NOMO-1 (cell line): ENCODE measurements at regions not wholly inside any gene's neighbourhood (a gene's known extent, or its start where the extent isn't known, plus 50 kb on each side); places are given as distances from the start of the nearest gene placed in this dataset.
"Not testable (repeated sequence)": the region's sequence is repeated elsewhere in the genome, so short reads cannot be mapped to it uniquely, and the experiment has no call there.

Experiments
- DNase-seq, 2 experiments: peaks; one replicate each; lab custom pipeline; 2025; ENCODE audit not compliant: unreplicated experiment in 2 of 2; lab: John Stamatoyannopoulos, UW

DNA sequence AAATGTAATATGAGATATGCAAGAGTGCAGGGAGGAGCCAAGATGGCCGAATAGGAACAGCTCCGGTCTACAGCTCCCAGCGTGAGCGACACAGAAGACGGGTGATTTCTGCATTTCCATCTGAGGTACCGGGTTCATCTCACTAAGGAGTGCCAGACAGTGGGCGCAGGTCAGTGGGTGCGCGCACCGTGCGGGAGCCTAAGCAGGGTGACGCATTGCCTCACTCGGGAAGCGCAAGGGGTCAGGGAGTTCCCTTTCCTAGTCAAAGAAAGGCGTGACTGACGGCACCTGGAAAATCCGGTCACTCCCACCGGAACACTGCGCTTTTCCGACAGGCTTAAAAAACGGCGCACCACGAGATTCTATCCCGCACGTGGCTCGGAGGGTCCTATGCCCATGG, 359.2 kb upstream of the TYRP1 start:
- not testable (repeated sequence) for DNase-seq

DNA sequence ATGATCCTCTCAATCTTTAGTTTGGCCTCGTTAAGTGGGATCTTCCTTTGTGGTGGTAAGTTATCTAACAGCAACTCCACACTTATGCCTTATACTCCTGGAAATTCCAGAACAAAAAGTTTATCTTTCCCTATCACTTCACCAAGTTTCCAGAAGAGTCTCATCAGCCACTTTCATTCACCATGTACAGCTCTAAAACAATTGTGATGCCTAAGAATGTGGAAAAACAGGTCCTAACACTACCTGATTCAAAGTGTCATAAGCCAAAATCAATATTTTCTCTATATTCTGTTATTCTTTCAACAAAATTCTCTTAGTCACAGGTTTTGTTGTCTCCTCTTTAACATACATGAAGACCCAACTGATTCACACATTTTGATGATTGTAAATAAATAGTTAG, 342.4 kb upstream of the TYRP1 start:
- DNase-seq = no peak

DNA sequence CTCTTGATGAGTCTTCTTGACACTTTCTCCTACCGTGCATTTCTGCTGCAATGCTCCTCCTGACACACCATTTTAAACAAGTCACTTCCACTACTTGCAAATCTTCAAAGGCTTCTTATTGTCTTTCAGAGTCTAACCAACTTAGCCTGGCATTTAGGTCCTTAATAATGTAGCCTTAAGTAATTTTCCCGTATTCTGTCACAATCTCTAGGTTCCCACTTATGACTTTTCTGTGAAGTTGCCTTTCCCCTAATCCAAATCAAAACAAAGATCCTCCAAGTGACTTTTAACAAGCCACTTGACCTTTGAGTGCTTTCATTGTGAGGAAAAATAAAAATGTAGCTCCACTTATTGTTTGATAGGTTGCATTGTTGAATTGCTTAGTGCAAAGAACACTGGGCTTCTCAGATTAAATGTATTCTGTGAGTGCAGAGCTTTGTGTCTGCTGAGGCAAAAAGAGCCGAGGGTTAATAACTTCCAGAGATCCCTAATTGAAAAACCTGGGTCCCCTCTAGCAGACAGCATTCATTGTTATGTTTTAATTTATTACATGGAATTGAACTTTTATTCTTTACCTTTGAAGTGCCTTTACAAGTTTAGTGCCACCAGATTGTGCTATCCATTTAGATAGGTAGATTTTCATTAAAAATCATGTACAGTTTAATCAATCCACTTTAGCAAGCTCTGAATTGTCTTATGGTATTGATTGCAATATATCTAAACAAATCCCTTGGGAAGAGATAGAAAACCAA, 341.7 kb upstream of the TYRP1 start:
- no peak for DNase-seq

DNA sequence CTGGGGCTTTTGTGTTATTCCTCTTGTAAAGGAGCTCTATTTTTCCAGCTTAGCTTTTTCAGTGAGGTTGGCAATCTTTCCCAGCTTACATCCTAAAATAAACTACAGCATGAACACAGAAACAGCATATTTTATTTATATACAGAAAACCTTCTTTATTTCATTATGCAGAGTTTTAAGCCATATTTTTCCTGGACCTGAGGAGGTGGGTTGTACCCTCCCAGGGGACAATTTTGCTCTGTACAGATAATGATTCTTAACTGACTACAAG, 341.2 kb upstream of the TYRP1 start:
- no peak for DNase-seq

DNA sequence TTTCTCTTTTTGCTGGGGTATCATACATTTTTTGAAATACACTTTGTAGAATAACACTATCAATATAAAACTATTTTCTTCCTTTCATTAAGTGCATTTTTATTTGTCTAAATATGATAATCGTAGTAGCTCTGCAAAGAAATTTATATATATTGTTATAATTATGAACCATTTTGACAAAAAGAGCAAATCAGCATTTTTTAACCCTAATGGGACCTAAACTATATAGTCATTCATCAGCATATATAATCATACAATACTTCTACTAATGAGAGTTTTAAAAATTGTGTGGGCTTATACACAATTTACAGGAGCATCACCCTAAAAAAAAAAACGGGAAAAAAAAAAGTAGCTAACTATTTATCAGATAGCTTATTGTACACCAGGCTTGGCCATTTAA, 329.7 kb upstream of the TYRP1 start:
- no peak for DNase-seq

DNA sequence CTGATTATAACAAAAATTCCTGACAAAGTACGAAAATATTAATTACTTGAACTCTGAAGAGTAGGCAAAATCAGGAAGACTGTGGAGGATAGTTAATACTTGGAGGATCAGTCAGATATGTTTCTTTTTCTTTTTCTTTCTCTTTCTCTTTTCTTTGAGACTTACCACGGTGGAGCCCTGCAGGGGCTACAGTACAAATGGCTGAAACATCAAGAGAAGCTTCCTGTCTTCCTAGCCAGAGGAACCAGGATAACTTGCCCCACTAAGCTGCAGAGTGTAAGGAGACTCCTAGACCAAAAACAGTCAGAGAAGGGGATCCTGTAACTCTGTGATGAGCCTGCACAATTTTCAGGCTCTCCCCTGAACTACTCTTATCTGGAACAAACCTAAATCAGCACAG, 324.6 kb upstream of the TYRP1 start:
- no peak for DNase-seq

DNA sequence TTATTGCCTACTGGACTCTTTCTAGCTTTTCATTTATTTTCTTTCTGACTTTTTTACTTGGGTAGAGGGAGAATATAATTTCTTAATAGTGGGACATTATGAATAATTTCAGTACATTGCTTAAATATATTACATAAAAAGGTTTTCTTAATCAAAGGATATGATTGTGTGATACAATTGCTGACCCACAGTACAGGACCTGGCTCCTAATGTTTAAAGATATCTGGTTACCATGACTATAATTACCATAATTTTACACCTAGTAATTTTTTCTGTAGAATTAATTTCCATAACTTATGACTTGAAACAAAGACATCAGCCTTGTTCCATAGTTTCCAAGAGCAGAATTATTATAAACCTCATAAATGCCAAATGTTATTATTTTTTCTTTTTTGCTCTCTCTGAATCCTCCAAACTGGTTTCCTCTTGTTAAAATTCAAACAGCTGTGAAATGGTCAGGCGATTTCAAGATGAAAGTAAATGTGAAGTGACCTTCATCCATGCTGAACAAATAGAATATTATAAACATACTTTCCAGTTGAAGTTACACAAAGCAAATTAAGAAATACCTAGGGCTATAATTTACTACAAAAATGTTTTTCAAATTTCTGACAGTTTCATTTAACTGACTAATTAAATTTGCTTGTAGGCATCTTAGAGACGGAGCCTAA, 301.2 kb upstream of the TYRP1 start:
- no peak for DNase-seq

DNA sequence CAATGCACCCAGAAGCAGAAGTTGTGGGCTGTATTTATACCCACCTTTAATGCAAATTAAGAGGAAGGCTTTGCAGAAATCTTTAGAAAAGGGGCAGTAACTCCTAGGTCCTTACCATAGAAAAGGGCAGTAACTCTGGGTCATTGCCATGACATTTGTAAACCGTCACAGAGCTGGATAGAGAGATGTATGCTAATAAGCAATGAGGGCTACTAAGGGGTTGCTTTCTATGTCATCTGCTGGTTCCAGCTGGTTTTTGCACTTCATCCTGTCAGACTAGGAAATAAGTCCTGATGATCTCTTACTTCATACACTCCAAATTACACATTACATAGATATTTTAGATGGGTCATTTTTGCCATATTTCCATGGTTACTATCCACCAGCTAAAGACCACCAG, 299.1 kb upstream of the TYRP1 start:
- DNase-seq = no peak

DNA sequence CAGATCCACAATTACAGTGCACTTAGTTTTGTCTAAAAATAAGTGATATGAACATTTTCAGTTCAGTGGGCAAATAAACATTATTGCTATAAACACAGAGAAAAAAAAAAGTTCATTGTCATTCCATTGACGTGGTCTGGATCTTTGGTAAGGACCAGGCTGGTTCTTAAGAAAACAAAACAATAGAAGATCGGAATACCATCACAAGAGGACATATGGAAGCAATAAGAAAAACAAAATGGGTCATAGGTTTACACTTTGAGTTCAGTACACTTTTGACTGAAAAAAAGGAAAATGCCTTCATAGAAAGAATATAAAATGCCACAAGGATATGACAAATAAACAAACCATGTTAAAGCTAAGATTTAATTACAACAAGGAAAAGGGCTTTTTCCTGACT, 289.5 kb upstream of the TYRP1 start:
- no peak for DNase-seq

DNA sequence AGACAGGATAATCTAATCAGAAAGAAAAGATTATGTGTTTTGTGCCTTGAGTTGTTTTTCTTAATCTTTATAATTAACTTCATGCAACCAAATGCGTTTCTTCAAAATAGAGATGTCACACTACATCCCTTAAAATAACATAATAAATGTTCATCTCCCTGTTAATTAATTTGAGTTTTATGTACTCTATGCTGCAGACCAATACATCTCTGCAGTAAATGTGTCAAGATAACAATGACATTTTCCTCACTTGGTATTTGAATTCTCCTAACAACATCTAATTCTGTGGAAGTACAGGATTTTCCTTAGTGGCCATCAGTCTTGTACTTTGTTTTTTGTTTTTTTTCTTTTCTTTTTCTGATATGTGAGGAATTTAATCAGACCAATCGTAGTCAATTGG, 279.2 kb upstream of the TYRP1 start:
- DNase-seq = no peak

DNA sequence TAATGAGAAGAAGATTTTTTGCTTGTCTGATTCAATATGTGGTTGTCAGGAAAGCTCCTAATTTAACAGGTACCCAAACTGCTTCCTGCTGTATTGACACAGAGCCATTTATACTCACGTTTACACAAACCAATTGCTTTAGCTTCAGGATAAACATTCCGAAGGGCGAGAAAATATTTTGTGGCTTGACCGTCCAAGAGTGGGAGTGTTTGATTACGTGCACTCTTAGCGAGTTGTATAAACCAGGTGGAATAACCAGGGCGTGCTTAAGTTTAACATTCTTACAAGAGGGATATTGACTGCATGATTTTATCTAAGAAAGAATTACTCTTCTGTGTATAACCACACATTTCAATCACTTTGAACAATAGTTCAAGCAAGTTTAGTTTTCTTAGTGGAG, 278.7 kb upstream of the TYRP1 start:
- DNase-seq = no peak

DNA sequence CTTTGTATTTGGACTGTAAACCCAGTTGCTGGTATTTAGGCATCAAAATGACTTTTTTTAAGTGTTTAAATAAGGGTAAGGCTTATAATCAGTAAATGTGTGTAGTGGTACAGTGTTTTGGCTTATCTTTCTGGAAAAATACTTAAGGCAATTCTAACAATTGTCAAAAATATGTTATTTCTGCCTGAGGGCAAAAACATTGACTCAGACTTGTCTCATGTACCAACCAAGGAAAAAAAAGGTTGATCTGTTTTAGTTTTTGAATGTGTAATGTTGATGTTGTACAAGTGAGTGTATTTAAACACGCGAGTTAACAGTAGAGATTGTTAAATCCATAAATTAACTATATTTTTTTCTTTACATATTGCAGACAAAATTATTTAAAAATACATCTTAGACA, 277.8 kb upstream of the TYRP1 start:
- DNase-seq = no peak

DNA sequence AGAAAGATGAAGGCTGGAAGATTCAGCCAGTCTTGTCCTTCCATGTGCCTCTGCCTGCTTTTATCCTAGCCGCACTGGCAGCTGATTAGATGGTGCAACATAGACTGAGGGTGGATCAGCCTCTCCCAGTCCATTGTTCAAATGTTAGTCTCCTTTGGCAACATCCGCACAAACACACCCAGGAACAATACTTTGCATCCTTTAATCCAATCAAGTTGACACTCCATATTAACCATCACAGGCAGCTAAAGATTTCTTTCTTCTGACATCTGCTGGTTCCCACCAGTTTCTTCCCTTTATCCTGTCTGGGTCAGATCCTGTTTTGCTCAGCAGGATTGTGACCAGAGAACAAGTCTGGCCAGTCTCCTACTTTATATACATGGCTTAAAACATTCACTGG, 276.5 kb upstream of the TYRP1 start:
- no peak for DNase-seq

DNA sequence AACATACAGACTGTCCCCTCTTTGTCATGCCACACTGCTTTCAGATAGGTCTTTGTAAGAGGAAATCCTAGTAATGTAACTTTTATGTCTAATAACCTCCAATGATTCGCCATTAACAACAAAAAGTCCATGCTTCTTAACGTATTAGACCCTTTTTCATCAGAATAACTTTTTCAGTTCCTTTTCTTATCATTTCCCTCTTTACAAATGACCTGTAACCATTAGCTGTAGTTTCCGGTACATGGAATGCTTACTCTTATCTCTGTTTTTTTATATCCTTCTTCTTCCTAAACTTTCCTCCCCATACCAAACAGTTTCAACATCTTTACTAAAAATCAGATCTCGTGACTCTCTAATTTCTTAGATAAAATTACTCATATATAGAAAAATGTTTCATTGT, 268.9 kb upstream of the TYRP1 start:
- DNase-seq = no peak

DNA sequence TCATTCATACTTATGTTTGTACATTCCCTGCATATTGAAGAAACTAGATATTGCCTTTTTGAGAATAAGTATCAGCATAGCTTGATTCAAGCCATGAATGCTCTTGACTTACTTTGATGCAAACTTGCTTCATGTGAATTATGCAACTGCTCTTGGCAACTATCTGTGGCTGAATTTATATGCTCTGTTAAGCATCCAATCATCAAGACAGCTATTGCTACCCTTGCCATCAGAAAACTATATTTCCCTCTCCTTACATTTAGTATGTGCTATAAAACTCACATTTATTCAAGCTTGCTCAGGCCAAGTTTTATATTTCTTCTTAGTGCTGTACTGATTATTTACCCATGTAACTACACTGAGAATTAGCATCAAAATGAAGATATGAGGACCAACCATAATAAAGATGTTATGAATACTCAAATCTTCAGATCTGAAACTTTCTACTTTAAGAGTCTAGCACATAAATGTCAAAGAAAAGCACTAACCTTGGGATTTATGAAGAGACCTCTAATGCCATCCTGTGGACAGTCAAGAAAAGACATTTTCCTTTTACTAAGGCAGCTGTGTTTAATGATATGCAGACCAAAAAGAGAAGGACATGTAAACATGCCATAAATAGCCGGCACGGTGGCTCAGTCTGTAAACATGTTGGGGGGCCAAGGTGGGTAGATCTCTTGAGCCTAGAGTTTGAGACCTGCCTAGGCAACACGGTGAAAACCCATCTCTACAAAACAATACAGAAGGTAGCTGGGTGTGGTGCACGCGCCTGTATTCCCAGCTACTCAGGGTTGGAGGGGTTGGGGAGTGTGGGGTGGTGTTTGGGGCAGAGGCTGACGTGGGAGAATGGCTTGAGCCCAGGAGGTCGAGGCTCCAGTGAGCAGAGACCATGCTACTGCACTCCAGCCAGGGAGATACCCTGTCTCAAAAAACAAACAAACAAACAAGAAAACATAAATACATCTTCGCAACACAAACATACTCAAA, 267.0 kb upstream of the TYRP1 start:
- no peak for DNase-seq

DNA sequence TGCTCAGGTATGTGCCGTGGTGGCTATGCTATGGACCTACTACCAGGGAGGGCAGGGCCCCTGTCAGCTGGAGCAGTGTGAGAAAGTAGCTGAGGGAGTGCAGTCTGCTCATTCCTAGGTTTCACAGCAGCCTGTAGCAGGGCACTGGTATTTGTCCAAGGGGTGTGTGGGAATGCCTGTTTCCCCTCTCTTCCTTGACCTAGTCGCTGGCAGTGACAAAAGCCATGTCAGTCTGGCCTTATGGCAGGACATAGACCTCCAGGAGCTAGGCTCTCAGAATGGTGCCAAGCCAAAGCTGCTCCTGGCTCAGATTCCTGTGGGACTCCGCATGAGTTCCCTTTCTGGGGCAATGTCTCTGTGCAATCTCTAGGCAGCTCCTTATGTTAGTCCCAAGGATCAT, 253.9 kb upstream of the TYRP1 start:
- DNase-seq = no peak

DNA sequence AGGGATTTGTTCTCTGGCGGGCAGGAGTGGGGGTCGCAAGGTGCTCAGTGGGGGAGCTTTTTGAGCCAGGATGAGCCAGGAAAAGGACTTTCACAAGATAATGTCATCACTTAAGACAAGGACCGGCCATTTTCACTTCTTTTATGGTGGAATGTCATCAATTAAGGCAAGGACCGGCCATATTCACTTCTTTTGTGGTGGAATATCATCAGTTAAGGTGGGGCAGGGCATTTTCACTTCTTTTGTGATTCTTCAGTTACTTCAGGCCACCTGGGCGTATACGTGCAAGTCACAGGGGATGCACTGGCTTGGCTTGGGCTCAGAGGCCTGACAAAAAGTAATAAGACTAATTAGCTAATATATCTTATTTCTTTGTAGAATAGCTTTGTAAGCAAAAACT, 252.1 kb upstream of the TYRP1 start:
- not testable (repeated sequence) for DNase-seq

DNA sequence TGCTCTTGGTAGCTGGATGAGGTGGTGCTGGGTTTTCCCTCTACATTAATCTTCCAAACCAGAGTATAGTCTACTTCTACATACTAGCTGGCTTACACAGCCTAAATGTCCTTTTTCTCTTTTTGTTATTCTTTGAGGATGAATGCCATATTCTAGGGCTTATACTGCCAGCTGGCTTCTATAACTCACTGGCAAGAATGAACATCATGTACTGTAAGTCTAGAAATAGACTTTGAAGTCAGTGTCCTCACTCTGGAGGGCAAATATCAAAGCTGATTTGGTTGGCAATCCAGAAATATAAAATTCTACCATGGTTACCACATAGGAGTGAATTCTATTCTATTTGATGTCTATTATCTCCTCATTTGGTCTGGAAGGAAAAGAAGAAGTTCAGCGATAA, 251.7 kb upstream of the TYRP1 start:
- DNase-seq = no peak

DNA sequence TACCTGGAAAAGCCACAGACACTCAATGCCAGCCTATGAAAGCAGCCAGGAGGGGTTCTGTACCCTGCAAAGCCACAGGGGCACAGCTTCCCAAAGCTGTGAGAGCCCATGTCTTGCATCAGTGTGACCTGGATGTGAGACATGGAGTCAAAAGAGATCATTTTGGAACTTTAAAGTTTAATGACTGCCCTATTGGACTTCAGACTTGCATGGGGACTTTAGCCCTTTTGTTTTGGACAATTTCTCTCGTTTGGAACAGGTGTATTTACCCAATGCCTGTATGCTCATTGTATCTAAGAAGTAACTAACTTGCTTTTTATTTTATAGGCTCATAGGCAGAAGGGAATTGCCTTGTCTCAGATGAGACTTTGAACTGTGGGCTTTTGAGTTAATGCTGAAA, 244.9 kb upstream of the TYRP1 start:
- DNase-seq = no peak

DNA sequence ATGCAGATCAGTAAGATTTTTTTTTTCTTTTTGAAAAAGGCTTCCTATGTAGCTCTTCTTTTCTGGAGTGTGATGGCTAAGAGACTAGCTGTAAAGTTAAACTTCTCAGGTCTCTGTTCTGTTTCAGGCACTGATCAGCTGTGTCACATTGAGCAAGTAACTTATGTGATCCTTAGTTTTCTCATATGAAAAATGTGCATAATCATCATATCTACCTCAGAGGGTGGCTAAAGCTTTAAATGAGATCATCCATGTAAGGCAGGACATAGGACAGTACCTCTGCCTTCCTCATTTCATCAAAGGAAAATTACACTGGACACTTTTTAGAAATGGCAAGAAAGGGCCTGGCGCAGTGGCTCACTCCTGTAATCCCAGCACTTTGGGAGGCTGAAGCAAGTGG, 235.9 kb upstream of the TYRP1 start:
- DNase-seq = no peak

DNA sequence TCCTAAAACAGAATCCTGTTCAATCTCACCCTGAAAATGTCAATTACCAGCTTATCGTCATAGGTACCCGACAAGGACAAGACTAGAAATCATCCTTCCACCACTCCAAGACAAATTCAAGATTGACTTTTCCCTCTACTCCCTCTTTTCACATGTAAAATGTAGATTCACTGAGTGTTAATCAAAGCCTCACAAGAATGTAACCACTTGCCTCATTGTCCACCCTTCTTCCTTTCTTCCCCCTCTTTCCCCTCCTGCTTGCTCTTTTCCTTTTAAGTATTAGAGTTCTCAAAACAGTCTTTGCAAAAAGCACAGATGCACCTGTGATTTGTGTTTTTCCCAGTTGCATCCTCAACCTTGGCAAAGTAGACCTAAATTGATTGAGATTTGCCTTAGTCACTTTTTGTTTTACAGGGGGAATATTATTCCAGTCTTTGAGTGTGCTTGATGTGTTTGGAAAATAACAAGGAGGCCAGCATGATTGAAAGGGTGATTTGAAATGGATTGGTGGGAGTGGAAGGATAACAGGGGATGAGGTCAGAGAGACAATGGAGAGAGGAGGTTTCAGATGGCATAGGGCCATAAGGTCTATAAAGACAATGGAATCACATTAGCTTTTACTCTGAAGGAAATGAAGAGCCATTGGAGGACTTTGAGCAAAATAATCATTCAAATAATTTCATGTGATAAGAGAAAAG, 231.3 kb upstream of the TYRP1 start:
- DNase-seq = no peak
